ENCODE measurements at regions not wholly inside any gene's neighbourhood (a gene's known extent, or its start where the extent isn't known, plus 50 kb on each side); places are given as distances from the start of the nearest gene placed in this dataset.

- no peak for DNase-seq
These were observed 223.8 kb downstream of the SOX9 start for GRCh38 chr17:72344613-72345012.

- DNase-seq = no peak
These were observed 224.3 kb downstream of the SOX9 start for GRCh38 chr17:72345088-72345487.

GRCh38 chr17:72345536-72345935, 224.7 kb downstream of the SOX9 start:
- no peak for DNase-seq

GRCh38 chr17:72346306-72346705, 225.5 kb downstream of the SOX9 start:
- DNase-seq = no peak

- no peak for DNase-seq
These were observed 228.2 kb downstream of the SOX9 start for GRCh38 chr17:72349011-72349410.

- peak; percentile 49 for DNase-seq
These were observed 228.7 kb downstream of the SOX9 start for GRCh38 chr17:72349491-72349995.

- DNase-seq = no peak
These were observed 229.3 kb downstream of the SOX9 start for GRCh38 chr17:72350073-72350472.

- no peak for DNase-seq
These were observed 230.5 kb downstream of the SOX9 start for GRCh38 chr17:72351365-72351764.

- peak; percentile 62 for DNase-seq
These were observed 231.1 kb downstream of the SOX9 start for GRCh38 chr17:72351884-72352346.

GRCh38 chr17:72353502-72353901, 232.7 kb downstream of the SOX9 start:
- DNase-seq = no peak

- DNase-seq = no peak
These were observed 233.3 kb downstream of the SOX9 start for GRCh38 chr17:72354071-72354470.

GRCh38 chr17:72357764-72358365, 237.0 kb downstream of the SOX9 start:
- DNase-seq = no peak

GRCh38 chr17:72358465-72358864, 237.6 kb downstream of the SOX9 start:
- no peak for DNase-seq

- DNase-seq = no peak
These were observed 238.5 kb downstream of the SOX9 start for GRCh38 chr17:72359274-72359673.

GRCh38 chr17:72359811-72360210, 239.0 kb downstream of the SOX9 start:
- DNase-seq = no peak

GRCh38 chr17:72360386-72360940, 239.6 kb downstream of the SOX9 start:
- no peak for DNase-seq

GRCh38 chr17:72361892-72362291, 241.1 kb downstream of the SOX9 start:
- no peak for DNase-seq

- no peak for DNase-seq
These were observed 241.7 kb downstream of the SOX9 start for GRCh38 chr17:72362376-72363088.

- no peak for DNase-seq
These were observed 242.3 kb downstream of the SOX9 start for GRCh38 chr17:72363089-72363610.

- no peak for DNase-seq
These were observed 245.1 kb downstream of the SOX9 start for GRCh38 chr17:72365857-72366414.

- no peak for DNase-seq
These were observed 245.8 kb downstream of the SOX9 start for GRCh38 chr17:72366626-72367025.

- no peak for DNase-seq
These were observed 247.4 kb downstream of the SOX9 start for GRCh38 chr17:72368191-72368590.

- no peak for DNase-seq
These were observed 248.5 kb downstream of the SOX9 start for GRCh38 chr17:72369366-72369765.

GRCh38 chr17:72370819-72371218, 250.0 kb downstream of the SOX9 start:
- DNase-seq = no peak
